ENCODE measurements at regions not wholly inside any gene's neighbourhood (a gene's known extent, or its start where the extent isn't known, plus 50 kb on each side); places are given as distances from the start of the nearest gene placed in this dataset.

DNA sequence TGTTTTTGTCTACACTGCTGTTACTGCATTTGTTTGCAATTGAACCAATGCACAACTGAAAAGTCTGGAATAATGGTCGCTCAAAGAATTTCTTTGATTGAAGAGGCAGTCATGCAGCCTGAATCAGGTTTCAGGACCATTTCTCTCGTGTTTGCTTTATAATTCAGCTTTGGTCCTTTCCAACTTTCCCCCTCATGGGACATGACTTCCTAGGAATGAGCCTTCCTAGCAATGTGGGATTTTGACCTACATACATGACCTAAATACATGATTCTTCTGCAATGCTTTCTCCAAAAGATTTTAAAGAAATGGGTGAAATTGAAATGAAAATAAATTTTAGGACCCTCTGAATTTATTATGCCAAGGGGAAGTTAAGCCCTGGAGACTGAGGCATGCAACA lies 197.4 kb downstream of the MREG start:
- Histone ChIP-seq H3K4me2 (ENCODE audit: control insufficient read depth, insufficient read depth) (no peak overlapping the region), H3K4me1 (ENCODE audit: control insufficient read depth, insufficient read depth, low read length) (peaks cover 14% of the 10 kb centered on the region), H3K27ac (ENCODE audit: control insufficient read depth, insufficient read depth) (no peak overlapping the region), H3K79me2 (ENCODE audit: control insufficient read depth, insufficient read depth, low read length) (no peaks in the 10 kb centered on the region), H3K4me3 (no peak overlapping the region), H2AFZ (ENCODE audit: control insufficient read depth, low read depth, low read length) (no peak overlapping the region), H3K9ac (ENCODE audit: control insufficient read depth, insufficient read depth, low read length) (no peak overlapping the region), H3K9me3 (replicated peaks; ENCODE audit: control insufficient read depth, insufficient read depth, low read length) (peaks cover 2% of the 10 kb centered on the region; the same call in 1 of the 3 replicates), H4K20me1 (ENCODE audit: control insufficient read depth, insufficient read depth) (no peaks in the 10 kb centered on the region), H3K27me3 (replicated peaks in 1 of 2; ENCODE audit: control insufficient read depth in 2 of 2, insufficient read depth in 2 of 2, low read length in 1 of 2) (no peaks in the 10 kb centered on the region), H3K36me3 (ENCODE audit: control insufficient read depth in 2 of 2, insufficient read depth in 2 of 2, low read length in 1 of 2) (no peaks in the 10 kb centered on the region)
- FAIRE-seq (no peak), ATAC-seq (no peak), DNase-seq (ENCODE audit: low read depth, low spot score) (no peak)
- no peak for TF ChIP-seq FOXK2 (IDR thresholded peaks at IDR 0.05)
- no peak for TF ChIP-seq BACH1 (IDR thresholded peaks at IDR 0.05; ENCODE audit: borderline replicate concordance)
- no peak for TF ChIP-seq CBX5 (IDR thresholded peaks at IDR 0.05; ENCODE audit: low read depth)
- no peak for TF ChIP-seq BRCA1 (IDR thresholded peaks at IDR 0.05; ENCODE audit: low read depth, low read length)
- no peak for TF ChIP-seq RBBP5 (conservative IDR thresholded peaks at IDR 0.05)
- no peak for TF ChIP-seq LARP7 (IDR thresholded peaks at IDR 0.05)
- TF ChIP-seq ZSCAN29 (IDR thresholded peaks at IDR 0.05), result no peak
- TF ChIP-seq TCF12 (IDR thresholded peaks at IDR 0.05; ENCODE audit: low read depth, low read length), result no peak
- ChIA-PET POLR2A (no interaction called here), RAD21 (ENCODE audit: unreplicated experiment) (interaction anchor here (1.4 kb wide), 1 partner anchor 12 kb away, joined by 6 read pairs; no protein-coding TSS in a partner anchor), CTCF (interaction anchor here (1.5 to 5.4 kb wide), 2 partner anchors 13 to 97 kb away, joined by 3 to 53 read pairs; no protein-coding TSS in a partner anchor), SMC1A (ENCODE audit: uncharacterized antibody, unreplicated experiment) (no interaction called here)
- no TSS peak for BruUV-seq (replicated peaks)
- in situ Hi-C loops (cut with MboI), result no loop called here
- intact Hi-C loops (cut with micrococcal nuclease; ENCODE audit: unreplicated experiment), result no loop called here
- 36% methylated on average over 2 of the region's 2 CpGs for WGBS (ENCODE audit: insufficient coverage, insufficient replicate concordance, low lambda C conversion rate, missing lambda C conversion rate)

- BruUV-seq (replicated peaks), result no TSS peak
- ChIA-PET POLR2A (interaction anchor here (0.6 to 2.5 kb wide), 3 partner anchors 10 to 28 kb away, joined by 3 to 9 read pairs (median 4); no protein-coding TSS in a partner anchor), CTCF (interaction anchor here (1.0 to 5.4 kb wide), 13 partner anchors 16 to 359 kb away, joined by 3 to 53 read pairs (median 5); no protein-coding TSS in a partner anchor), SMC1A (ENCODE audit: uncharacterized antibody, unreplicated experiment) (interaction anchor here (0.7 to 4.7 kb wide), 29 partner anchors 8 to 502 kb away, joined by 3 to 51 read pairs (median 5); no protein-coding TSS in a partner anchor), RAD21 (ENCODE audit: unreplicated experiment) (interaction anchor here (0.8 to 3.8 kb wide), 12 partner anchors 11 to 246 kb away, joined by 3 to 39 read pairs (median 8); no protein-coding TSS in a partner anchor)
- H3K9ac ChIP-seq (ENCODE audit: control insufficient read depth, insufficient read depth, low read length), result no peak overlapping the region
- FAIRE-seq (no peak), ATAC-seq (no peak), DNase-seq (ENCODE audit: low read depth, low spot score) (no peak)
- peaks cover 19% of the 10 kb centered on the region for H3K4me1 ChIP-seq (ENCODE audit: control insufficient read depth, insufficient read depth, low read length)
- no peak overlapping the region; the same call in 1 of the 2 replicates for H3K4me2 ChIP-seq (ENCODE audit: control insufficient read depth, insufficient read depth)
- H3K4me3 ChIP-seq, result no peak overlapping the region
- no peaks in the 10 kb centered on the region; the same call in 2 of the 3 replicates for H3K9me3 ChIP-seq (replicated peaks; ENCODE audit: control insufficient read depth, insufficient read depth, low read length)
- intact Hi-C loops (cut with micrococcal nuclease; ENCODE audit: unreplicated experiment), result loop anchor here (5.0 kb wide), 4 partner anchors 104 to 201 kb away; no protein-coding TSS in a partner anchor
- no peaks in the 10 kb centered on the region for H3K79me2 ChIP-seq (ENCODE audit: control insufficient read depth, insufficient read depth, low read length)
- no peaks in the 10 kb centered on the region for H3K36me3 ChIP-seq (ENCODE audit: control insufficient read depth in 2 of 2, insufficient read depth in 2 of 2, low read length in 1 of 2)
- no peak overlapping the region for H3K27ac ChIP-seq (ENCODE audit: control insufficient read depth, insufficient read depth)
- H3K27me3 ChIP-seq (replicated peaks in 1 of 2; ENCODE audit: control insufficient read depth in 2 of 2, insufficient read depth in 2 of 2, low read length in 1 of 2), result no peaks in the 10 kb centered on the region
- in situ Hi-C loops (cut with MboI), result no loop called here
- no peaks in the 10 kb centered on the region for H4K20me1 ChIP-seq (ENCODE audit: control insufficient read depth, insufficient read depth)
- H2AFZ ChIP-seq (ENCODE audit: control insufficient read depth, low read depth, low read length), result no peak overlapping the region
- TF ChIP-seq MYC (IDR thresholded peaks at IDR 0.05; ENCODE audit: insufficient read depth, insufficient read length, insufficient replicate concordance, low read length, severe bottlenecking) (no peak), BHLHE40 (IDR thresholded peaks at IDR 0.05; ENCODE audit: borderline replicate concordance in 1 of 2, low read depth in 2 of 2, low read length in 1 of 2) (no peak), ATF3 (IDR thresholded peaks at IDR 0.05; ENCODE audit: borderline replicate concordance, extremely low read depth, low read depth, low read length) (no peak), YY1 (IDR thresholded peaks at IDR 0.05; ENCODE audit: low read depth, low read length) (no peak), ZNF24 (IDR thresholded peaks at IDR 0.05) (no peak), PAX5 (IDR thresholded peaks at IDR 0.05; ENCODE audit: borderline replicate concordance, low read depth, low read length) (no peak), HDAC6 (IDR thresholded peaks at IDR 0.05; ENCODE audit: unreplicated experiment) (no peak), SREBF2 (IDR thresholded peaks at IDR 0.05; ENCODE audit: low read length) (no peak)
- TF ChIP-seq, protein P1, sequence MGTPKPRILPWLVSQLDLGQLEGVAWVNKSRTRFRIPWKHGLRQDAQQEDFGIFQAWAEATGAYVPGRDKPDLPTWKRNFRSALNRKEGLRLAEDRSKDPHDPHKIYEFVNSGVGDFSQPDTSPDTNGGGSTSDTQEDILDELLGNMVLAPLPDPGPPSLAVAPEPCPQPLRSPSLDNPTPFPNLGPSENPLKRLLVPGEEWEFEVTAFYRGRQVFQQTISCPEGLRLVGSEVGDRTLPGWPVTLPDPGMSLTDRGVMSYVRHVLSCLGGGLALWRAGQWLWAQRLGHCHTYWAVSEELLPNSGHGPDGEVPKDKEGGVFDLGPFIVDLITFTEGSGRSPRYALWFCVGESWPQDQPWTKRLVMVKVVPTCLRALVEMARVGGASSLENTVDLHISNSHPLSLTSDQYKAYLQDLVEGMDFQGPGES (IDR thresholded peaks at IDR 0.05), result no peak
Observed at GRCh38 chr2:215812966-215813365, 200.4 kb downstream of the MREG start.
